Activated B cell treated with CpG ODN at 0.5 μM for 24 hours (primary cell): ENCODE measurements at regions not wholly inside any gene's neighbourhood (a gene's known extent, or its start where the extent isn't known, plus 50 kb on each side); places are given as distances from the start of the nearest gene placed in this dataset.

Source experiments
- ATAC-seq: fragments of 200-7000 bp; cut with Tn5 transposase; one replicate; pipeline ENCODE4 v1.10.0; 2021; ENCODE audit warnings: low read depth, mild to moderate bottlenecking, moderate library complexity
- CTCF ChIA-PET: fragments of 350-600 bp; sonication (Branson Sonifier 250); formaldehyde crosslinking; loops from one replicate; lab custom pipeline; 2021; ENCODE audit warnings: antibody characterized with exemption; lab: Charles Lee
- POLR2A ChIA-PET: fragments of 350-600 bp; sonication (Branson Sonifier 250); formaldehyde crosslinking; loops from one replicate; lab custom pipeline; 2021; ENCODE audit warnings: antibody characterized with exemption; lab: Charles Lee
- DNase-seq: peaks from one replicate; pipeline ENCODE4 v3.0.0; 2022
- H3K27ac Mint-ChIP-seq: one replicate; pipeline ENCODE4 v1.8.0; 2020; ENCODE audit warnings: mixed read lengths
- H3K27me3 Mint-ChIP-seq: one replicate; pipeline ENCODE4 v1.8.0; 2021; ENCODE audit warnings: mixed read lengths
- H3K36me3 Mint-ChIP-seq: one replicate; pipeline ENCODE4 v1.8.0; 2021; ENCODE audit warnings: low read depth, mixed read lengths
- H3K4me1 Mint-ChIP-seq: one replicate; pipeline ENCODE4 v1.8.0; 2021; ENCODE audit warnings: mixed read lengths
- H3K4me3 Mint-ChIP-seq: one replicate; pipeline ENCODE4 v1.8.0; 2020; ENCODE audit warnings: mild to moderate bottlenecking, mixed read lengths
- H3K9me3 Mint-ChIP-seq: one replicate; pipeline ENCODE4 v1.8.0; 2020; ENCODE audit warnings: mixed read lengths
- intact Hi-C: fragments of 100-400 bp; cut with micrococcal nuclease; formaldehyde crosslinking; loops from one replicate; pipeline ENCODE4 v1.15.1; 2024
- TF ChIP-seq, protein P1 (sequence below): fragments of 200-600 bp; IDR thresholded peaks from one replicate; pipeline ENCODE4 v1.8.0; 2022; ENCODE audit warnings: antibody characterized with exemption, mild to moderate bottlenecking

DNA sequence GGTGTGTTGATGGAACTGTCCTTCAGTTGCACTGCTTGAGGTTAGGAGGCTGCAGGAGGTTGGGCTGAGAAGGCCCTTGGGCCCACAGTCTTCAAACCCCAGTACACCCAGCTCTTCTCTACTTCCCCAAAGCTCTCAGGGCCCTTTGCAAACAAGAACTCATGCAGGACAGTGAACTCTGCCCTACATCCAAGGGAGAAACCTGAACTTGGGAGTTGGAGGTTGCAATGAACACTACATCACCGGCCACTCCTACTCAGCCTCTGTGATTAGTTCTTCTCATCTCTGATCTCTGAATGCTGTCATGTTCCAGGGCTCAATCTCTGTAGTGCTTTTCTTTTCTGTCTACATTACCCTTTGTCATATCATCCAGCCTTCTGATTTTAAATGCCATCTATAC, 148.5 kb upstream of the PDE7B start:
- no peak for DNase-seq
- H3K27ac Mint-ChIP-seq: no peak overlapping the region

DNA sequence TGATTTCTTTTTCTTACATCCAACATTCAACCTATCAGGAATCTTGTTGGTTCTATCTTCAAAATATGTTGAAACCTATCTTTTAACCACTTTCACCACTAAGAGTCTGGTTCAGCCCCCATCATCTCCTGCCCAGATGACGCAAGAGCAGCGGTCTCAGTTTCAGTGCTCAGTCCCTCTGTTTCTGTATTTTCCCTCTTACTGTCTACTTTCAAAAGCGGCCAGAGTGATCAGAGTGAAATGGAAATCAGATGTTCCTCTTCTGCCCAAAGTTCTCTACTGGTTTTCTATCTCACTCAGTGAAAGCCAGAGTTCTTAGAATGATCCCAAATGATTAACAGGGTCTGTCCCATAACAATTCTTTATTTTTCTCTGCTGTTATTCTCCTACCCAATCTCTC, 147.9 kb upstream of the PDE7B start:
- ChIA-PET CTCF (interaction anchor here (0.6 to 1.7 kb wide), 2 partner anchors 206 to 1733 kb away, joined by 3 to 6 read pairs; no protein-coding TSS in a partner anchor), POLR2A (no interaction called here)
- TF ChIP-seq, protein P1, sequence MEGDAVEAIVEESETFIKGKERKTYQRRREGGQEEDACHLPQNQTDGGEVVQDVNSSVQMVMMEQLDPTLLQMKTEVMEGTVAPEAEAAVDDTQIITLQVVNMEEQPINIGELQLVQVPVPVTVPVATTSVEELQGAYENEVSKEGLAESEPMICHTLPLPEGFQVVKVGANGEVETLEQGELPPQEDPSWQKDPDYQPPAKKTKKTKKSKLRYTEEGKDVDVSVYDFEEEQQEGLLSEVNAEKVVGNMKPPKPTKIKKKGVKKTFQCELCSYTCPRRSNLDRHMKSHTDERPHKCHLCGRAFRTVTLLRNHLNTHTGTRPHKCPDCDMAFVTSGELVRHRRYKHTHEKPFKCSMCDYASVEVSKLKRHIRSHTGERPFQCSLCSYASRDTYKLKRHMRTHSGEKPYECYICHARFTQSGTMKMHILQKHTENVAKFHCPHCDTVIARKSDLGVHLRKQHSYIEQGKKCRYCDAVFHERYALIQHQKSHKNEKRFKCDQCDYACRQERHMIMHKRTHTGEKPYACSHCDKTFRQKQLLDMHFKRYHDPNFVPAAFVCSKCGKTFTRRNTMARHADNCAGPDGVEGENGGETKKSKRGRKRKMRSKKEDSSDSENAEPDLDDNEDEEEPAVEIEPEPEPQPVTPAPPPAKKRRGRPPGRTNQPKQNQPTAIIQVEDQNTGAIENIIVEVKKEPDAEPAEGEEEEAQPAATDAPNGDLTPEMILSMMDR: no peak
- H3K4me3 Mint-ChIP-seq: no peak overlapping the region
- H3K36me3 Mint-ChIP-seq: no peaks in the 10 kb centered on the region
- peaks cover 9% of the 10 kb centered on the region for H3K4me1 Mint-ChIP-seq
- DNase-seq (no peak), ATAC-seq (no peak)
- peaks cover 3% of the 10 kb centered on the region for H3K27me3 Mint-ChIP-seq
- no peak overlapping the region for H3K27ac Mint-ChIP-seq
- intact Hi-C loops: no loop called here
- no peaks in the 10 kb centered on the region for H3K9me3 Mint-ChIP-seq

More for the DNA sequence above, 148.5 kb upstream of the PDE7B start:
- Mint-ChIP-seq H3K4me3 (no peak overlapping the region), H3K9me3 (no peaks in the 10 kb centered on the region), H3K4me1 (peaks cover 9% of the 10 kb centered on the region), H3K27me3 (peaks cover 3% of the 10 kb centered on the region), H3K36me3 (no peaks in the 10 kb centered on the region)
- no peak for ATAC-seq
- intact Hi-C loops: no loop called here
- TF ChIP-seq, protein P1: no peak
- POLR2A ChIA-PET: no interaction called here
- CTCF ChIA-PET: interaction anchor here (1.7 kb wide), 1 partner anchor 207 kb away, joined by 6 read pairs; no protein-coding TSS in a partner anchor

DNA sequence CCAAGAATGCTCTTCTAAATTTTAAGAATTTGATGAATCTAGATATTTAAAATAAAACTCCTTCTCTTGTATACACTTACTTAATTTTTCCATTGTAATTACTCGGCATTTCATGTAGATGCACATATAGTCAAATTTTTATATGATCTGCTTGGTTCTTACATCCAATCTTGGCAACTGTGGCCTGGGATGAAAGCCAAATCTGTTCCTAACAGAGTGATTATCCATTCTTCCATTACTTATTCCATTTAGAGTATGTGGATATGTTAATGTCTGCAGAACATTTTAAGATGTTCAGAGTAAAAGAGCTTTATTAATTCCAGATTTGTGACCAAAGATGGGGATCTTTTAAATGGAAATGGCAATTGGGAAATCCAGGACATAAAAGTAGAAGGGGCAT, 144.1 kb upstream of the PDE7B start:
- intact Hi-C loops: no loop called here
- Mint-ChIP-seq H3K27me3 (peaks cover 3% of the 10 kb centered on the region), H3K4me1 (peaks cover 9% of the 10 kb centered on the region), H3K4me3 (no peak overlapping the region), H3K27ac (no peak overlapping the region), H3K36me3 (no peaks in the 10 kb centered on the region), H3K9me3 (no peaks in the 10 kb centered on the region)
- POLR2A ChIA-PET: no interaction called here
- ATAC-seq: no peak
- DNase-seq: no peak
- CTCF ChIA-PET: no interaction called here
- TF ChIP-seq, protein P1: no peak

DNA sequence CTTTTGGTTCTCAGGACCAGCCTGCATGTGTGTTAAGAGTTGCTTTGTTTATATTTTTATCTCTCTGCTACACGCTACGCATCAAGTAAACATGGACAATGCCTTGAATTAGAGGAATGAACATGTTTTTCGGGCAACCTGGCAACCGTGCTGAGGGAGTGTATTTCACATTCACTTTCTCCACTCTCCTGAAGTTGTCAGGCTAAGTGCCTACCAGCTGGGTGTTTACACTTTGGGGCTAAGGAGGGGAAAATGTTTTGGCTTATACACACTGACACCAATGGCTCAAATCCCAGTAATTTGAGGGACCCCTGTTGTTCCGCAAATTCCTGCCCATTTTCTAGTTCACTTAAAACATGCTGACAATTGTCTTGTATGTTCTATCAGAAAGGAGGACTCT, 141.5 kb upstream of the PDE7B start:
- DNase-seq: no peak
- Mint-ChIP-seq H3K9me3 (no peaks in the 10 kb centered on the region), H3K27ac (no peak overlapping the region), H3K27me3 (peaks cover 6% of the 10 kb centered on the region), H3K4me1 (no peaks in the 10 kb centered on the region), H3K36me3 (no peaks in the 10 kb centered on the region), H3K4me3 (no peak overlapping the region)
- intact Hi-C loops: no loop called here
- ChIA-PET CTCF (no interaction called here), POLR2A (no interaction called here)
- ATAC-seq: no peak
- TF ChIP-seq, protein P1: no peak

DNA sequence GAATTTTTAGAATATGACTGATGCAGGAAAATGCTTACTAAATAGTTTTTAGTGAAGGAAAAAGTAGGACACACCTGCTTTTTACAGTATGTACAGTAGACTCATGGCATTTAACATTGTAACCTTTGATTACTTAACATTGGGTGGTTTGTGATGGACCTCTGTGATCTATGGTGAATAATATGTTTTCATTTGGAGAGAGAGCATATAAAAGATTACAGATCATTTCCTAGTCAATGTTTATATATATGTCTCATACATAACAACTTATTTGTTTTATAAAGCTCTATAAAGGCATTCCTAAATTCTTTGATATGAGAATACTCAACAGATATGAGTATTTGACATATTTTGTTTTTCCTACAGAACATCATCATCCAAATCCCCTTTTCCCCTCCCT, 129.3 kb upstream of the PDE7B start:
- intact Hi-C loops: no loop called here
- TF ChIP-seq, protein P1: no peak
- H3K36me3 Mint-ChIP-seq: peaks cover 2% of the 10 kb centered on the region
- ATAC-seq (no peak), DNase-seq (no peak)
- H3K27ac Mint-ChIP-seq: no peak overlapping the region
- no peaks in the 10 kb centered on the region for H3K4me1 Mint-ChIP-seq
- CTCF ChIA-PET: interaction anchor here (0.9 kb wide), 1 partner anchor 187 kb away, joined by 3 read pairs; no protein-coding TSS in a partner anchor
- POLR2A ChIA-PET: no interaction called here
- peaks cover 18% of the 10 kb centered on the region for H3K9me3 Mint-ChIP-seq
- H3K27me3 Mint-ChIP-seq: no peaks in the 10 kb centered on the region
- H3K4me3 Mint-ChIP-seq: no peak overlapping the region
